NCI-H2171 treated with DMSO at 0.1 percent for 48 hours (cell line): ENCODE measurements at regions not wholly inside any gene's neighbourhood (a gene's known extent, or its start where the extent isn't known, plus 50 kb on each side); places are given as distances from the start of the nearest gene placed in this dataset.

Experiments used
- DNase-seq: peaks from one replicate; lab custom pipeline; 2025; lab: John Stamatoyannopoulos, UW

- DNase-seq: no peak
These were observed 101.4 kb upstream of the SMIM23 start for GRCh38 chr5:171684169-171684568.

GRCh38 chr5:171688696-171689495, 96.7 kb upstream of the SMIM23 start:
- DNase-seq: peak; percentile 13

- DNase-seq: no peak
These were observed 95.7 kb upstream of the SMIM23 start for GRCh38 chr5:171689853-171690417.

DNA sequence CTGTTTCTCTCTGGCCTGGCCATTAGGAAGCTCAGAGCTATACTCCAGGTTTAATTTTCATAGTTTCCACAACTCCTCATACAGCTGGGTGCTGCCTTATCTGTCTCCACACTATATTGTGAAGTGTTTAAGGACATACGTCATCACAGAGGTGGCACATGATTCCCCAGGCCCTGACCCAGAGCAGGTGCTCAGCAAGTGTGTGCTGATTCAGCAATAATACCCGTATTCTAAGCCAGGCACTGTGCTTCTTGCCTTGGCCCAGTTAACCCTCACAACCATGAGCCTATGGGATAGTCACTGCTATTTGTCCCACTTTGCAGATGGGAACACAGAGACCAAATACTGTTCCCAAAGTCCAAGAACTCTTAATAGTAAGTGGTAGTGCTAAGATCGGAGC, 93.5 kb upstream of the SMIM23 start:
- no peak for DNase-seq

DNA sequence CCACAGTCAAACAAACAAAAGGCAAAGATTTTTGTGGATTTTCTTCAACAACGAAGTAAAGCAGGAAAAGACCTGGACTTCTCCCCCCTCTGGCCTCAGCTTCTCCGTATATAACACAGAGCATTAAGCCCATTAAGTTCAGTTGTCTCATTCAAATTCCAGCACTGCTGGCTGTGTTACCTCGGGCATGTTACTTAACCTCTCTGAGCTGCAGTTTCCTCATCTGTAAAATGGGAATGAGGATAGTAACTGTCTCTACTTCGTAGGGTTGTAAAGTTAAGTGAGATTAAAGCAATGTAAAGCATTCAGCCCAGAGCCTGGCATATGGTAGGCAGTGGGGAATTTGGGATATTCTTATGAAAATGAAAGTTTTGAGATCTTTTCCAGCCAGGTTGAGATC, 92.7 kb upstream of the SMIM23 start:
- DNase-seq: no peak

DNA sequence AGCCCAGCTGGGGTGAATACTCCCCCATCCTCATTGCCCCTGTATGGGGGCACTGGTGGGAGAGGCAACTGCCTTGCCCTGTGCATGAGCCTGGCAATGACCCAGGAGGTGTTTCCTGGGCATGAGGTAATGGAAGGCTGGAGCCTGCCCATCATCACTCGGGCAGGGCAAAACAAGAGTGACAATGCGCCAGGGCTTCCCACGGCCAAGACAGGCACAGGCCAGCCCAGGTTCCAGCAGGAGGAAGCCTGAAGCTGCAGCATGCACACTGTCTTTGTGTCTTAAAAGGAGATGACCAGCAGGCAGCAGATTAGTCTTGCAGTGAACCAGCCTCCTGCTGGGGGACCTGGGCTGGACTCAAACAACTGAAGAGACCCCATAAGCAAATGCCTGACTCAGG, 92.2 kb upstream of the SMIM23 start:
- no peak for DNase-seq

DNA sequence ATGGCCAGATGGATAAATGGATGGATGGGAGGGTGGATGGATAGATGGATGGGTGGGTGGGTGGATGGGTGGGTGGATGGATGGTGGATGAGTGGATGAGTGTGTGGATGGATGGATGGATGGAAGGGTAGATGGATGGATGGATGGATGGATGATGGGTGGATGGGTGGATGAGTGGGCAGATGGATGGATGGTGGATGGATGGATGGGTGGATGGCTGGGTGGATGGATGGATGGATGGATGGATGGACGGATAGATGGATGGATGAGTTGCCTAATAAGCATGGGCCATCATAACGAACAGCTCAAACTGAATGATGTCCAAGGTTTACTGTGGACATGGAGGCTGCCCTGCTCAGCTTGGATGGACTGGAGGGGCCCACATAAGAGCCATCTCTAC, 89.8 kb upstream of the SMIM23 start:
- no peak for DNase-seq

GRCh38 chr5:171697221-171698102, 88.2 kb upstream of the SMIM23 start:
- no peak for DNase-seq

DNA sequence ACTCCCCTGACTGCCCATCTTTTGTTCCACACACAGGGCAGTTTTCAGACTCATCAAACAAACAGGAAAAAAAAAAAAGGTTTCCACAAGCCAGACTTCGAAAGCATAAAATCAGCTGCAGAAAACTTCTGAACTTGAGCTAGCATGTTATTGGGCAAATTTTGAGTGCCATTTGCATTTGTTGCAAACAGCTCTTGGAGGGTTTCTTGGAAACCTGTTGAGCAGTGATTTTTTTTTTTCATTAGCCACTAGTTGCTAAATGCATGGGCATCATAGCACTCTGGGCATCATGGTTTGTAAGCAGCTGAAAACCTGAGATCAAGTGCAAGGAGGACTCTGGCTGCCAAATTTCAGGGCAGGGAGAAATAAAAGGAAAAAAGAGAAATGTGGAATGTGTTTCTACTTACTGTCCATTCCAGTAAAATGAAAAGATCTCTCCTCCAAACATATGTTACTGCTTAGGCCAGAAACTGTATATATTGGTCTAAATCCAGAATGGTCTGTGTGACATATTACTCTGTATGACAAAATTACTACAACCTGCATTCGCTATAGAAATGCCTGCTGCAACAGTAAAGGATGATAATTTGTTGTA, 85.2 kb upstream of the SMIM23 start:
- no peak for DNase-seq

- DNase-seq: peak; percentile 14
These were observed 84.5 kb upstream of the SMIM23 start for GRCh38 chr5:171701100-171701541.

DNA sequence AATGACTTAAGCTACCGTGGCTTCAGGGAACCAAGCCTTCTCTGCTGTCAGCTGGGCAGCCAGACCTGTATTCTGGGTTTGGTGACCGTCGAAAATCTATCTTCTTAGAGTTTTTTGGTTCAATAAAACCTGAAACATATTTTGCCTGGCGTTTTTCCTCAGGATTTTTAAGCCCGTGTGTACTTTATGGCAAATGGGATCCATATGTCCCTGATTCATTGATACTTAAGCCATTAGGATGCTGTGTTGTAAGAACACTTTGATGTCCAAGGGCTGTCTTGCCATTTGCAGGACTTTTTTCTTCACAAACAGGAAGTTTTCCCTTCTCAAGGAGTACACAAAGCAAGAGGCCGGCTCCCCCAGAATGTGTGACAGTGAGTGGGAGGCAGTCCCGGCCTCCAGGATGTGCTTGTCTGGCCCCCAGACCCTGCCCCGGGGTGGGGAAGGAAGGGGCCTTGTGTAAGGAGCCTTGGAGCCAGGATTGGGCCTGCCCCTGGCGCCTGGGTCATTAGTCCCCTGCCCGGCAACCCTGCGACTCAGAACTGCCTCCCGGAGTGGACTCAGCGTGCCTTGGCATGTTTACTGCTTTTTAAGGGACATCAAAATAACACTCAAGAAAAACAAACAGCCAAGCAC, 83.4 kb upstream of the SMIM23 start:
- no peak for DNase-seq

DNA sequence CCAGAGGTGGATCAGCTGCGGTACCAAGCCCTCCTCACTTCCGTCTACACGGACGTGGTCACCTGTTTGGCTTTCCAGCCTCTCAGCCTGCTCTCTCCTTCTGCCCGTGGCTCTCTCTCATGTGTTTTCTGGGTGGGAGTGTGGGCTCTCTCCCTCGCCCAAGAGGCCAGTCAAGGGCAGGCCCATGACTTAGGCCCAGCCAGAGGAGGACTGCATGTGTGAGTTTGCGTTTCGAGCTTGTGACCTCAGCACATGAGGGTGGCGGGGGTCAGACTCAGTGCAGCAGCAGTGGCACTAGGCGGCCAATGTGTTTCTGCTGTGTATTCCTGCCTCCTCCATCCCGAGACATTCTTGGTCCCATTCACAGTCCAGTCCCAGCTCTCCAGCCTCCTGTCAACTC, 82.5 kb upstream of the SMIM23 start:
- DNase-seq: no peak

DNA sequence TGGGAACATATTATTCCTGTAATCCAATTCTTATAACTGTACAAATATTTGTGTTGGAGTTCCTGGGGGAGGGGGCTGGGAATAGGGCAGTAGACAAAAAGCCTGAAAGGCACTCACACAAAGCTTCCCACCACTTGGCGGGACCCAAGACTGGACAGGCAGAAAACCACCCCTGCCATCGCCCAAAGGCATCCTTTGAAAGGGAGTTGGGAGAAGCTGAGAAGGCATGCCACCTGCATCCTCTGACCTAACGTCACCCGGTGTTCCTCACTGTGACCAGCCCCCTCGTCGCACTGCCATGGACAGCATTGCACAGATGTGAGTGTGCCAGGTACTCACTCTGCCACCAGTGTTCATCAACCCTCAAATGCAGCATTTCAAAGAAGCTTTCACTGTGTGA, 80.6 kb upstream of the SMIM23 start:
- DNase-seq: no peak

GRCh38 chr5:171705830-171706468, 79.7 kb upstream of the SMIM23 start:
- no peak for DNase-seq

GRCh38 chr5:171706736-171707441, 78.7 kb upstream of the SMIM23 start:
- DNase-seq: no peak

GRCh38 chr5:171707442-171707792, 78.2 kb upstream of the SMIM23 start:
- no peak for DNase-seq

GRCh38 chr5:171709930-171710329, 75.7 kb upstream of the SMIM23 start:
- no peak for DNase-seq

GRCh38 chr5:171710451-171711024, 75.1 kb upstream of the SMIM23 start:
- DNase-seq: no peak

DNA sequence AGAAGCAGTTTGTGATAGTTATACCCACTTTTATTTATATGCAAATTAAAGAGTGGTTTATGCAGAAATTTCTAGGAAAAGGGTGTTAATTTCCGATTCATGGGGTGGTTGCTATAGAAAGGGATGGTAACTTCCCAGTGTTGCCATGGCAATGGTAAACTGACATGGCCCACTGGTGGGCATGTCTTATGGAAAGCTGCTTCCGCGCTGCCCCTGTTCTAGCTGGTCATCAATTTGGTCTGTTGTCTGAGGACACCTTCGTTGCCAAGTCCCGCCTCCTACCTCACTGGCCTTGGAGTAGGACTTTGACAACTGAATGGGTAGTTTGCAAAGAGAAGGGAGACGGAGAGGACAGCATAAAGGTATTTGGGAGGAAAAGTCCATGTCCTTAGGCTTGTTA, 74.0 kb upstream of the SMIM23 start:
- no peak for DNase-seq

GRCh38 chr5:171712616-171713015, 73.0 kb upstream of the SMIM23 start:
- DNase-seq: no peak

DNA sequence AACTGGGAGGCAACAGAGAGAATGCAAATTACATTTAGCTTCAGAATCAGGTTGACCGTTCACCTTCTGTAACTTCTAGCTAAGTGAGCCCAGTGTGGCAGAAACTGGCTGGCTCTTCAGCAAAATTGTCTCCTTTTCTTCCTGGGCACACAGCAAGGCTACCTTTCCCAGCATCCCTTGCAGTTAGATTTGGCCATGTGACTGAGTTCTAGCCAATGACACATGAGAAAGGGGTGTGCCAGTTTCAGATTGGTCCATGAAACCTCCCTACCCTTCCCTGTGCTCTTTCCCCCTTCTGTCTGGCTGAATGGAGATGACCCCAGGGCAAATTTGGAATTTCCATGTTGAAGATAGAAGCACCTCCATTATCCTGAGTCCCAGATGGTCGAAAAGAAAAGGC, 72.5 kb upstream of the SMIM23 start:
- no peak for DNase-seq
